GM12891 (cell line): ENCODE measurements at regions not wholly inside any gene's neighbourhood (a gene's known extent, or its start where the extent isn't known, plus 50 kb on each side); places are given as distances from the start of the nearest gene placed in this dataset.

Experiments used
- DNase-seq: peaks from one replicate; pipeline ENCODE4 v3.0.0; 2011; ENCODE audit warnings: low spot score; ENCODE audit not compliant: insufficient read length
- FAIRE-seq: peaks from 2 replicates; lab custom pipeline; 2011; peaks lifted over from hg19 to GRCh38; lab: Jason Lieb, UNC
- PAX5 ChIP-seq: IDR thresholded peaks from 2 replicates; pipeline ENCODE4 v1.6.1; 2011; ENCODE audit warnings: low read length, moderate library complexity, mild to moderate bottlenecking; ENCODE audit not compliant: insufficient read depth, severe bottlenecking
- POLR2A ChIP-seq: IDR thresholded peaks from 2 replicates; pipeline ENCODE4 v1.6.1; 2011; ENCODE audit warnings: low read depth, low read length, control low read depth
- POLR2AphosphoS5 ChIP-seq: IDR thresholded peaks from 2 replicates; pipeline ENCODE4 v1.6.1; 2011; ENCODE audit warnings: low read depth, low read length, control low read depth
- POU2F2 ChIP-seq: IDR thresholded peaks from 2 replicates; pipeline ENCODE4 v1.6.1; 2011; ENCODE audit warnings: low read depth, mild to moderate bottlenecking, control low read depth, low read length, moderate library complexity
- SPI1 ChIP-seq: IDR thresholded peaks from 2 replicates; pipeline ENCODE4 v1.6.1; 2011; ENCODE audit warnings: low read depth, low read length, control low read depth
- TAF1 ChIP-seq: IDR thresholded peaks from 2 replicates; pipeline ENCODE4 v1.6.1; 2011; ENCODE audit warnings: low read depth, low read length, control low read depth

GRCh38 chr5:61941637-61942036 is 364.4 kb upstream of the KIF2A start:
- FAIRE-seq (no peak), DNase-seq (no peak)

DNA sequence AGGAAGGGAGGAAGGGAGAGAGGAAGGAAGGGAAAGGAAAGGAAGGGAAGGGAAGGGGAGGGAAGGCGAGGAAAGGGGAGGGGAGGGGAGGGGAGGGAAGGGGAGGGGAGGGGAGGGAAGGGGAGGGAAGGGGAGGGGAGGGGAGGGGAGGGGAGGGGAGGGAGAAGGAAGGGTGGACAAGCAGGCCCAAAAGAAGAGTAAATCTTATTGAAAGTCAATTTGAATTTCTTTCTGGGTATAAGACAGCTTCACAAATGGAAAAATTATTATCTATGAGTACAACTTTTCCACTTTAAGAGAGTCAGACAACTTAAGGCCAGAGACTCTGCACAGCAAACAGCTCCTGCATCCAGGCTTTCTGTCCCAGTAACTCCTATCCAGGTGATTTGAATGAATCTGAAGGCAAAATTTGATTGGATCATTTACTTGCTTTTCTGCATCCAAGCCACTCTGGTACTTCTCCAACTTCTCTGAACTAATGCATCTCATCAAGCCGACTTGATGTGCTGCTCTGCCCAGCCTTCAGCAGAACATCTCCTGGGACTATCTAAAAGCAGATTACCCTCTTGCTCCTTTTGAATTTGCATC is 363.4 kb upstream of the KIF2A start:
- no peak for FAIRE-seq

More at GRCh38 chr5:61941637-61942036, 364.4 kb upstream of the KIF2A start:
- TF ChIP-seq POLR2A (no peak), TAF1 (no peak), PAX5 (no peak), POLR2AphosphoS5 (no peak), POU2F2 (no peak), SPI1 (no peak)

GRCh38 chr5:61943713-61944112 is 362.3 kb upstream of the KIF2A start:
- DNase-seq (no peak), FAIRE-seq (no peak)
- TF ChIP-seq SPI1 = no peak
- TF ChIP-seq POU2F2 = no peak
- no peak for TF ChIP-seq PAX5
- no peak for TF ChIP-seq POLR2AphosphoS5
- no peak for TF ChIP-seq TAF1
- TF ChIP-seq POLR2A = no peak

More for the DNA sequence above, 363.4 kb upstream of the KIF2A start:
- TF ChIP-seq POLR2AphosphoS5 (no peak), TAF1 (no peak), POLR2A (no peak), PAX5 (no peak)
- DNase-seq = no peak

GRCh38 chr5:61948151-61948550 is 357.9 kb upstream of the KIF2A start:
- no peak for FAIRE-seq
- no peak for DNase-seq
- no peak for TF ChIP-seq POU2F2

- DNase-seq (no peak), FAIRE-seq (no peak)
- TF ChIP-seq POLR2AphosphoS5 = no peak
- TF ChIP-seq PAX5 = no peak
- no peak for TF ChIP-seq POU2F2
- no peak for TF ChIP-seq TAF1
- TF ChIP-seq POLR2A = no peak
- no peak for TF ChIP-seq SPI1
Measured at GRCh38 chr5:61949054-61949678, 356.8 kb upstream of the KIF2A start.

DNA sequence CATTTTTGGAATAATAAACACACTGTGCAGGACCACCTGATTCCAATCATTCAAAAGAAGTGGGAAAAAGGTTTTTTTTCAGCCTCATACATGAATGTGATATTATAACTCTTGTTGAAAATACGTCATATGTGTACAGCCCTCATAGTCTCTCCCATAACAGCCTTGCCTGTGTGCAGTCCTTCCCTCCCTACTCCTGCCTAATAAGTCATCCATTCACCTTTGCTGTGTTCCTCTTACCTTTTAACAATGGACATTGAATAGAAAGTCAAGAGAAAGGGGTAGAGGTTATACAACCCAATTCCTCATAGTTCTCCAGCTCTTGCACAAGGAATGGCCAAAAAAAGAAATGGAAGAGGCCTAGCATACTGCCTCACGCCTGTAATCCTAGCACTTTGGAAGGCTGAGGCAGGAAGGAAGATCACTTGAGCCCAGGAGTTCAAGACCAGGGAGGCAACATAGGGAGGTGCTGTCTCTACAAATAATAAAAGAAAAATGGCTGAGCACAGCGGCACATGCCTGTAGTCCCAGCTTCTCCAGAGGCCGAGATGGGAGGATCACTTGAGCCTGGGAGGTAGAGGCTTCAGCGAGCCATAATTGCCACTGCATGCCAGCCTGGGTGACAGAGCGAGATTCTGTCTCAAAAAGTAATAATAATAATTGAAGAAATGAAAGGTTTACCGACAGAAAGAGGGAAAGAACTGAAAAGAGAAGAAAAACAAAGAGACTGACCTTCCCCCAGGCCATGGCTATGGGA is 356.1 kb upstream of the KIF2A start:
- FAIRE-seq (no peak), DNase-seq (no peak)
- TF ChIP-seq PAX5 = no peak
- TF ChIP-seq POLR2A = no peak
- TF ChIP-seq POLR2AphosphoS5 = no peak
- no peak for TF ChIP-seq POU2F2
- TF ChIP-seq TAF1 = no peak
- TF ChIP-seq SPI1 = no peak

GRCh38 chr5:61951295-61951694 is 354.7 kb upstream of the KIF2A start:
- FAIRE-seq (no peak), DNase-seq (no peak)
- no peak for TF ChIP-seq POU2F2
- peak; percentile 70 for TF ChIP-seq SPI1
- TF ChIP-seq PAX5 = no peak
- no peak for TF ChIP-seq TAF1
- TF ChIP-seq POLR2A = no peak

GRCh38 chr5:61953913-61954312 is 352.1 kb upstream of the KIF2A start:
- TF ChIP-seq PAX5 = no peak
- no peak for TF ChIP-seq POLR2AphosphoS5
- no peak for TF ChIP-seq POLR2A
- no peak for TF ChIP-seq POU2F2
- TF ChIP-seq TAF1 = no peak
- TF ChIP-seq SPI1 = no peak
- FAIRE-seq (no peak), DNase-seq (no peak)

DNA sequence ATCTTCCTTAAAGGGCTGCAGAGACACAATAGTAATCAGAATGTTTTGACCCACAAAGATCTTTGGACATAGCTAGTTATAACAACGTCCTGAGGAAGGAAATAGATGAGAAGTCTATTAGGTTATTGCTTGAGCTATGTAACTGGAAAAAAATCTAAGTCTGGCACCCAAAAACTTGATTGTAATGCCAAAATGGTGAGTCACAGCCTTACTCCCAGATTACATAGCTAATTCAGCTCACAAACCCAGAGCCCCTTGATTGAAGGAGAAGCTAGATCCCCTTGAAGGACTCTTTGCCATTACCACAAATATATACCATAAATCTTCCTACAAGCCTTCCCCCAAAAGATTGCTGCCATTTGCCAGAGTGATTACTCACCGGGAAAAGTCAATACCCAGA is 341.8 kb upstream of the KIF2A start:
- TF ChIP-seq PAX5 (no peak), TAF1 (no peak), POLR2AphosphoS5 (no peak), SPI1 (no peak), POLR2A (no peak), POU2F2 (no peak)
- no peak for DNase-seq
- no peak for FAIRE-seq

- DNase-seq (no peak), FAIRE-seq (no peak)
- TF ChIP-seq POLR2A (no peak), TAF1 (no peak), POU2F2 (no peak), POLR2AphosphoS5 (no peak), SPI1 (no peak), PAX5 (no peak)
Measured at GRCh38 chr5:61965069-61965468, 340.9 kb upstream of the KIF2A start.

DNA sequence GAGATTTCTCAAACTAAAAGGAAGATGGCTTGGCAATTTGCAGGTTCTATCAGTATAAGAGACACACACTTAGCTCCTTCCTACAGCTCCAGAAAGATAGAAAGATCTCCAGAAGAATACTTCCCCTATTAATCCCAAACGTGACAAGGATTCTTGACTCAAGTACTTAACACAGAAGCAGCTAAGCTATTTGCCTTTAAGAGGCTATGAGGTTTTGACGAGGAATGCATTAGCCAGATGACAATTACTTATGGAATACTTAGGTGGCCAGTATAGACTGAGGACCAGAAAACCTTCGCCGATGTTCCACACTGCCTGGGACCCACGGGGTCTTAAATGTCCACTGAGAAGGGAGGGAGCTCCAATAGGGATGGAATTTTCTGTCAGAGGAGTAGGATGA is 340.5 kb upstream of the KIF2A start:
- no peak for DNase-seq
- no peak for FAIRE-seq
- TF ChIP-seq POLR2AphosphoS5 (no peak), TAF1 (no peak), POLR2A (no peak), PAX5 (no peak), POU2F2 (no peak), SPI1 (no peak)
